GM23338 (cell line): ENCODE measurements at regions not wholly inside any gene's neighbourhood (a gene's known extent, or its start where the extent isn't known, plus 50 kb on each side); places are given as distances from the start of the nearest gene placed in this dataset.

ENCODE experiments used
- ATAC-seq: fragments of 200-7000 bp; cut with Tn5 transposase; 3 replicates; pipeline ENCODE4 v1.9.1; 2020
- DNase-seq: peaks from one replicate; pipeline ENCODE4 v3.0.0-alpha.2; 2015; ENCODE audit warnings: low spot score
- H2AFZ ChIP-seq: fragments of 200-600 bp; sonication (generic); 2 replicates; pipeline ENCODE4 v1.8.0; 2016; ENCODE audit warnings: antibody characterized with exemption, mild to moderate bottlenecking, moderate library complexity
- H3F3A ChIP-seq: fragments of 200-600 bp; sonication (generic); replicated peaks from 2 replicates; pipeline ENCODE4 v1.8.0; 2017; ENCODE audit warnings: antibody characterized with exemption, mixed run types, low read depth
- H3K27ac ChIP-seq: fragments of 200-600 bp; sonication (generic); 2 replicates; pipeline ENCODE4 v1.6.1; 2016; ENCODE audit warnings: low read depth
- H3K27me3 ChIP-seq: fragments of 200-600 bp; sonication (generic); 2 replicates; pipeline ENCODE4 v1.8.0; 2016; ENCODE audit warnings: mild to moderate bottlenecking, mixed run types, moderate library complexity; ENCODE audit not compliant: insufficient read depth
- H3K36me3 ChIP-seq: fragments of 200-600 bp; sonication (generic); 2 replicates; pipeline ENCODE4 v1.8.0; 2016; ENCODE audit warnings: mild to moderate bottlenecking; ENCODE audit not compliant: insufficient read depth
- H3K4me1 ChIP-seq: fragments of 200-600 bp; sonication (generic); 2 replicates; pipeline ENCODE4 v1.8.0; 2016; ENCODE audit warnings: mild to moderate bottlenecking, moderate library complexity; ENCODE audit not compliant: insufficient read depth
- H3K4me2 ChIP-seq: fragments of 200-600 bp; sonication (generic); 2 replicates; pipeline ENCODE4 v1.7.1; 2017; ENCODE audit warnings: mixed run types
- H3K4me3 ChIP-seq: fragments of 200-600 bp; sonication (generic); 2 replicates; pipeline ENCODE4 v1.6.1; 2016; ENCODE audit warnings: mixed run types
- H3K79me2 ChIP-seq: fragments of 200-600 bp; sonication (generic); replicated peaks from 2 replicates; pipeline ENCODE4 v1.8.0; 2017; ENCODE audit warnings: mild to moderate bottlenecking; ENCODE audit not compliant: insufficient read depth
- H3K9me2 ChIP-seq: fragments of 200-600 bp; sonication (generic); 2 replicates; pipeline ENCODE4 v1.8.0; 2017; ENCODE audit not compliant: insufficient read depth
- H4K20me1 ChIP-seq: fragments of 200-600 bp; sonication (generic); replicated peaks from 2 replicates; pipeline ENCODE4 v1.8.0; 2017; ENCODE audit warnings: mild to moderate bottlenecking; ENCODE audit not compliant: insufficient read depth
- H3K27ac Mint-ChIP-seq: 2 replicates; pipeline ENCODE4 v1.8.0; 2020; ENCODE audit warnings: inconsistent platforms, mild to moderate bottlenecking, moderate library complexity, mixed read lengths
- H3K27me3 Mint-ChIP-seq: 3 replicates; pipeline ENCODE4 v1.8.0; 2022; ENCODE audit warnings: low read depth, mild to moderate bottlenecking, moderate library complexity, mixed read lengths, inconsistent platforms; ENCODE audit not compliant: insufficient read depth, poor library complexity
- H3K36me3 Mint-ChIP-seq: 3 replicates; pipeline ENCODE4 v1.8.0; 2021; ENCODE audit warnings: low read depth, mild to moderate bottlenecking, inconsistent platforms, moderate library complexity, mixed read lengths
- H3K4me1 Mint-ChIP-seq: 3 replicates; pipeline ENCODE4 v1.8.0; 2020; ENCODE audit warnings: mild to moderate bottlenecking, inconsistent platforms, mixed read lengths
- H3K4me3 Mint-ChIP-seq: 3 replicates; pipeline ENCODE4 v1.8.0; 2021; ENCODE audit warnings: moderate library complexity, mild to moderate bottlenecking, inconsistent platforms, mixed read lengths
- H3K9me3 Mint-ChIP-seq: 3 replicates; pipeline ENCODE4 v1.8.0; 2020; ENCODE audit warnings: moderate library complexity, mild to moderate bottlenecking, inconsistent platforms, mixed read lengths
- CREB1 ChIP-seq: fragments of 250-450 bp; sonication (Bioruptor Pico); IDR thresholded peaks from 2 replicates; pipeline ENCODE4 v1.5.0; 2020; ENCODE audit warnings: low read depth, mild to moderate bottlenecking, moderate library complexity
- CTCF ChIP-seq, 2 experiments: fragments of 200-600 bp in 1 of 2; sonication (generic) in 1 of 2; conservative IDR thresholded peaks; 2 replicates each; pipeline versions ENCODE4 v1.5.1 to v1.6.1; 2016 to 2017; ENCODE audit warnings: antibody characterized with exemption in 2 of 2, low read depth in 2 of 2, mild to moderate bottlenecking in 2 of 2, moderate library complexity in 1 of 2
- EZH2 ChIP-seq: fragments of 200-600 bp; sonication (generic); IDR thresholded peaks from one replicate; pipeline ENCODE4 v1.8.0; 2017; ENCODE audit warnings: antibody characterized with exemption, mild to moderate bottlenecking, low read depth; ENCODE audit not compliant: unreplicated experiment
- EZH2phosphoT487 ChIP-seq: fragments of 200-600 bp; sonication (generic); IDR thresholded peaks from one replicate; pipeline ENCODE4 v1.8.1; 2018; ENCODE audit warnings: antibody characterized with exemption; ENCODE audit not compliant: unreplicated experiment
- JUNB ChIP-seq: IDR thresholded peaks from one replicate; pipeline ENCODE4 v1.6.1; 2016; ENCODE audit warnings: antibody characterized with exemption; ENCODE audit not compliant: unreplicated experiment
- NANOG ChIP-seq: IDR thresholded peaks from 2 replicates; pipeline ENCODE4 v1.6.1; 2016; ENCODE audit warnings: antibody characterized with exemption, borderline replicate concordance
- REST ChIP-seq: IDR thresholded peaks from one replicate; pipeline ENCODE4 v1.6.1; 2018; ENCODE audit warnings: antibody characterized with exemption; ENCODE audit not compliant: unreplicated experiment
- STAT1 ChIP-seq: IDR thresholded peaks from one replicate; pipeline ENCODE4 v1.6.1; 2016; ENCODE audit warnings: antibody characterized with exemption; ENCODE audit not compliant: unreplicated experiment
- ZNF114 ChIP-seq: fragments of 250-450 bp; sonication (Bioruptor Pico); IDR thresholded peaks from 2 replicates; pipeline ENCODE4 v1.5.0; 2020; ENCODE audit warnings: mild to moderate bottlenecking, moderate library complexity
- ZNF331 ChIP-seq: fragments of 250-450 bp; sonication (Bioruptor Pico); IDR thresholded peaks from 2 replicates; pipeline ENCODE4 v1.5.0; 2020; ENCODE audit warnings: low read depth, mild to moderate bottlenecking, moderate library complexity
- ZNF462 ChIP-seq: fragments of 250-450 bp; sonication (Bioruptor Pico); IDR thresholded peaks from 2 replicates; pipeline ENCODE4 v1.5.0; 2020; ENCODE audit warnings: mild to moderate bottlenecking, moderate library complexity

- Histone ChIP-seq H2AFZ (no peak overlapping the region), H3K27ac (no peak overlapping the region), H4K20me1 (no peaks in the 10 kb centered on the region), H3K4me1 (no peaks in the 10 kb centered on the region), H3K4me3 (no peak overlapping the region), H3K79me2 (no peaks in the 10 kb centered on the region), H3K27me3 (no peaks in the 10 kb centered on the region), H3K4me2 (no peak overlapping the region), H3K36me3 (no peaks in the 10 kb centered on the region), H3K9me2 (no peaks in the 10 kb centered on the region), H3F3A (no peaks in the 10 kb centered on the region)
- Mint-ChIP-seq H3K27ac (no peak overlapping the region), H3K4me3 (no peak overlapping the region), H3K9me3 (no peaks in the 10 kb centered on the region), H3K27me3 (no peaks in the 10 kb centered on the region), H3K36me3 (no peaks in the 10 kb centered on the region), H3K4me1 (no peaks in the 10 kb centered on the region)
- ATAC-seq = no peak
- DNase-seq = no peak
- TF ChIP-seq CTCF (conservative IDR thresholded peaks at IDR 0.05; ENCODE audit: low read depth in 2 of 2) (no peak), EZH2phosphoT487 (no peak), CREB1 (no peak), NANOG (no peak), ZNF114 (CRISPR knock-in tag) (no peak), JUNB (no peak), ZNF462 (CRISPR knock-in tag) (no peak), STAT1 (no peak), ZNF331 (CRISPR knock-in tag) (no peak), EZH2 (no peak), REST (no peak)
These were observed 334.1 kb downstream of the PCDH7 start for GRCh38 chr4:31054295-31054694.
